ENCODE measurements at regions not wholly inside any gene's neighbourhood (a gene's known extent, or its start where the extent isn't known, plus 50 kb on each side); places are given as distances from the start of the nearest gene placed in this dataset.

DNA sequence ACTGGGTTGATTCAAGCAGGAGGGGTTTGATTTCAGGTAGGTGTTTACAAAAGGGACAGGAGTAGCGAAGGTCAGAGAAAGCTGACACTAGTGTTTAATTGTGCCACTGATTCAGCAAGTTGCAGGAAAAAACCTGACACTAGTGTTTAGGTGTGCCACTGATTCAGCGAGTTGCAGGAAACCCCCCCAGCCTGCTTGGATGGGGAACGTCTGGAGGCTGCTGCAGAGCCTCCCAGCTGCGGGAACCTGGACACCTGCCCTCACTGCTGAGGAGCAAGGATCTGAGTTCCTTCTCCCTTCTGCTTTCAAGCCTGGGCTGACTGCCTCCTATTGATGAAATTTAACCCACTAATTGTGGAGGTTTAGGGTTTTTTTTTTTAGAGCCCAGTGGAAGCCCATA, 84.2 kb downstream of the AVPR1A start:
- no peaks in the 10 kb centered on the region for H3F3A ChIP-seq (ENCODE audit: low read length, unreplicated experiment)
- peak; percentile 7 for DNase-seq
- H2AFZ ChIP-seq (ENCODE audit: low read length), result peak overlapping the region; percentile 51; the same call in 1 of the 2 replicates
- no peak overlapping the region for H3K4me3 ChIP-seq (ENCODE audit: low read length)
- no peak overlapping the region for H3K27ac ChIP-seq (ENCODE audit: low read length)
- BruUV-seq (replicated peaks), result no TSS peak
- intact Hi-C loops (cut with micrococcal nuclease), result loop anchor here (2.0 to 5.0 kb wide), 3 partner anchors 99 to 484 kb away; no protein-coding TSS in a partner anchor
- peak; percentile 54 for ATAC-seq
- no peak for TF ChIP-seq EZH2phosphoT487 (IDR thresholded peaks at IDR 0.05; ENCODE audit: borderline replicate concordance, low read length)
- TF ChIP-seq, protein P1, sequence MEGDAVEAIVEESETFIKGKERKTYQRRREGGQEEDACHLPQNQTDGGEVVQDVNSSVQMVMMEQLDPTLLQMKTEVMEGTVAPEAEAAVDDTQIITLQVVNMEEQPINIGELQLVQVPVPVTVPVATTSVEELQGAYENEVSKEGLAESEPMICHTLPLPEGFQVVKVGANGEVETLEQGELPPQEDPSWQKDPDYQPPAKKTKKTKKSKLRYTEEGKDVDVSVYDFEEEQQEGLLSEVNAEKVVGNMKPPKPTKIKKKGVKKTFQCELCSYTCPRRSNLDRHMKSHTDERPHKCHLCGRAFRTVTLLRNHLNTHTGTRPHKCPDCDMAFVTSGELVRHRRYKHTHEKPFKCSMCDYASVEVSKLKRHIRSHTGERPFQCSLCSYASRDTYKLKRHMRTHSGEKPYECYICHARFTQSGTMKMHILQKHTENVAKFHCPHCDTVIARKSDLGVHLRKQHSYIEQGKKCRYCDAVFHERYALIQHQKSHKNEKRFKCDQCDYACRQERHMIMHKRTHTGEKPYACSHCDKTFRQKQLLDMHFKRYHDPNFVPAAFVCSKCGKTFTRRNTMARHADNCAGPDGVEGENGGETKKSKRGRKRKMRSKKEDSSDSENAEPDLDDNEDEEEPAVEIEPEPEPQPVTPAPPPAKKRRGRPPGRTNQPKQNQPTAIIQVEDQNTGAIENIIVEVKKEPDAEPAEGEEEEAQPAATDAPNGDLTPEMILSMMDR (conservative IDR thresholded peaks at IDR 0.05; ENCODE audit: low read depth, low read length), result no peak
- no peak for TF ChIP-seq EZH2 (IDR thresholded peaks at IDR 0.05; ENCODE audit: low read length, unreplicated experiment)
- 0 out of 2 replicates have a peak overlapping the region, but pooled peaks have one; percentile 10 for H3K4me2 ChIP-seq (ENCODE audit: low read length)
- H3K9me3 ChIP-seq (ENCODE audit: low read length), result no peaks in the 10 kb centered on the region
- H4K20me1 ChIP-seq (ENCODE audit: low read length), result no peaks in the 10 kb centered on the region
- no peak overlapping the region for H3K9ac ChIP-seq (ENCODE audit: low read length)
- no peaks in the 10 kb centered on the region for H3K79me2 ChIP-seq (ENCODE audit: low read length)
- peaks cover 12% of the 10 kb centered on the region for H3K4me1 ChIP-seq (ENCODE audit: insufficient read depth, low read length)
- ChIA-PET CTCF (no interaction called here), POLR2A (ENCODE audit: unreplicated experiment) (no interaction called here)
- no peaks in the 10 kb centered on the region for H3K36me3 ChIP-seq (ENCODE audit: low read depth, low read length)
- H3K27me3 ChIP-seq (ENCODE audit: low read length), result no peaks in the 10 kb centered on the region
- no peaks in the 10 kb centered on the region for H3K9me2 ChIP-seq (replicated peaks; ENCODE audit: low read length)

DNA sequence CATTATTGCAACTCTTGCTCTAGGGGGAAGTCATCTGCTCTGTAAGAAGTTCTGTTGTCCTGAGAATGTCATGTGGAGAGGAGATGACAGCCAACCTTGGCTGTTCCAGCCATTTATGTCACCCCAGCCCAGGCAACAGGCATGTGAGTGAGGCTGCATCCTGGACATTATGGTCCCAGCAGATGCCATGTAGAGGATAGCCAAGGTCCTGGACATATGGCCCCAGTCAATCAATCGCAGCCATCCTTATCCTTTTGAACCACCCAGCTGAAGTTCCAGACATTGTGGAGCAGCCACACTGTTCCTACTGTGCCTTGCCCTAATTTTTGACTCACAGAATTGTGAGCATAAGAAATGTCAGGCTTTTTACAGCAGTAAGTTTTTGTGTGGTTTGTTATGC, 84.9 kb downstream of the AVPR1A start:
- no peaks in the 10 kb centered on the region for H4K20me1 ChIP-seq (ENCODE audit: low read length)
- no peaks in the 10 kb centered on the region for H3F3A ChIP-seq (ENCODE audit: low read length, unreplicated experiment)
- intact Hi-C loops (cut with micrococcal nuclease), result loop anchor here (2.0 to 5.0 kb wide), 3 partner anchors 99 to 484 kb away; no protein-coding TSS in a partner anchor
- H3K4me1 ChIP-seq (ENCODE audit: insufficient read depth, low read length), result peaks cover 12% of the 10 kb centered on the region
- no TSS peak for BruUV-seq (replicated peaks)
- H2AFZ ChIP-seq (ENCODE audit: low read length), result no peak overlapping the region
- no peaks in the 10 kb centered on the region for H3K9me3 ChIP-seq (ENCODE audit: low read length)
- no peaks in the 10 kb centered on the region for H3K27me3 ChIP-seq (ENCODE audit: low read length)
- ATAC-seq (peak; percentile 52), DNase-seq (no peak)
- H3K79me2 ChIP-seq (ENCODE audit: low read length), result no peaks in the 10 kb centered on the region
- H3K36me3 ChIP-seq (ENCODE audit: low read depth, low read length), result no peaks in the 10 kb centered on the region
- no peak overlapping the region for H3K4me3 ChIP-seq (ENCODE audit: low read length)
- H3K9ac ChIP-seq (ENCODE audit: low read length), result no peak overlapping the region
- CTCF ChIA-PET, result no interaction called here
- H3K9me2 ChIP-seq (replicated peaks; ENCODE audit: low read length), result no peaks in the 10 kb centered on the region
- POLR2A ChIA-PET (ENCODE audit: unreplicated experiment), result no interaction called here
- H3K4me2 ChIP-seq (ENCODE audit: low read length), result no peak overlapping the region
- no peak for TF ChIP-seq EZH2 (IDR thresholded peaks at IDR 0.05; ENCODE audit: low read length, unreplicated experiment)
- TF ChIP-seq, protein P1 (conservative IDR thresholded peaks at IDR 0.05; ENCODE audit: low read depth, low read length), result no peak
- no peak overlapping the region for H3K27ac ChIP-seq (ENCODE audit: low read length)

DNA sequence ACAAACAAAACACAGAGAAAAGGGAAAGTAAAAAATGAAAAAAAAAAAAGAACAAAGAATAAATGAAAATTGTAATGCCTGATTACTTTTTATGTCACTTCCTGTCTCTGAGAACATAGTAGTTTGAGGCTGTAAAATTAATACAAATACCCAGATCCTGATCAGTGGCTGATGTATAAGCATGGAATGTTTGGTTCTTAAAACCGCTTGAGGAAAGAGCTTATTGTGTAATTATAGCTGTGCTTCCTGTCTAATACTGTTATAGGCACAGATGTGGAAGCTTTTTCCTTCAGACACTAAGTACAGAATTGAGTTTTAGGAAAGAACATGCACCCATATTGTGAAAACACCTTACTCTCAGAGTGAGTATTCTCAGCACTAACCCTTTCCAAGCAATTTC, 86.9 kb downstream of the AVPR1A start:
- no peaks in the 10 kb centered on the region for H3F3A ChIP-seq (ENCODE audit: low read length, unreplicated experiment)
- no peaks in the 10 kb centered on the region for H3K27me3 ChIP-seq (ENCODE audit: low read length)
- ATAC-seq (peak; percentile 53), DNase-seq (peak; percentile 61)
- H3K9me3 ChIP-seq (ENCODE audit: low read length), result no peaks in the 10 kb centered on the region
- intact Hi-C loops (cut with micrococcal nuclease), result no loop called here
- no peak for TF ChIP-seq EZH2 (IDR thresholded peaks at IDR 0.05; ENCODE audit: low read length, unreplicated experiment)
- TF ChIP-seq EZH2phosphoT487 (IDR thresholded peaks at IDR 0.05; ENCODE audit: borderline replicate concordance, low read length), result no peak
- TF ChIP-seq, protein P1 (conservative IDR thresholded peaks at IDR 0.05; ENCODE audit: low read depth, low read length), result no peak
- H3K4me2 ChIP-seq (ENCODE audit: low read length), result no peak overlapping the region
- no peak overlapping the region for H2AFZ ChIP-seq (ENCODE audit: low read length)
- BruUV-seq (replicated peaks), result no TSS peak
- H3K4me1 ChIP-seq (ENCODE audit: insufficient read depth, low read length), result peaks cover 12% of the 10 kb centered on the region
- ChIA-PET POLR2A (ENCODE audit: unreplicated experiment) (interaction anchor here (0.5 kb wide), 1 partner anchor 452 kb away, joined by 3 read pairs; no protein-coding TSS in a partner anchor), CTCF (interaction anchor here (1.0 kb wide), 1 partner anchor 261 kb away, joined by 4 read pairs; no protein-coding TSS in a partner anchor)
- no peak overlapping the region for H3K4me3 ChIP-seq (ENCODE audit: low read length)
- H3K27ac ChIP-seq (ENCODE audit: low read length), result no peak overlapping the region
- H4K20me1 ChIP-seq (ENCODE audit: low read length), result no peaks in the 10 kb centered on the region
- H3K79me2 ChIP-seq (ENCODE audit: low read length), result no peaks in the 10 kb centered on the region
- no peaks in the 10 kb centered on the region for H3K36me3 ChIP-seq (ENCODE audit: low read depth, low read length)
- no peaks in the 10 kb centered on the region for H3K9me2 ChIP-seq (replicated peaks; ENCODE audit: low read length)
- H3K9ac ChIP-seq (ENCODE audit: low read length), result no peak overlapping the region

Measured in PC-3 (cell line).